Endothelial cell of umbilical vein (primary cell): ENCODE measurements at regions not wholly inside any gene's neighbourhood (a gene's known extent, or its start where the extent isn't known, plus 50 kb on each side); places are given as distances from the start of the nearest gene placed in this dataset.

ENCODE experiments used
- BruUV-seq: library from RNA; stranded (reverse); fragments of 400-500 nt; replicated peaks from 2 replicates; lab custom pipeline; 2021; lab: Mats Ljungman, UMichigan
- CTCF ChIA-PET: fragments of 300-600, 350-600 bp; sonication (Branson Sonifier 250); formaldehyde crosslinking; loops from one replicate; lab custom pipeline; 2021; ENCODE audit warnings: antibody characterized with exemption, inconsistent platforms; lab: Charles Lee
- POLR2A ChIA-PET: fragments of 300-600, 350-600 bp; sonication (Branson Sonifier 250); formaldehyde crosslinking; loops from one replicate; lab custom pipeline; 2021; ENCODE audit warnings: antibody characterized with exemption, inconsistent platforms; lab: Charles Lee
- DNase-seq: peaks from one replicate; pipeline ENCODE4 v3.0.0-alpha.2; 2011; ENCODE audit warnings: low read depth, low spot score
- FAIRE-seq: peaks from 2 replicates; lab custom pipeline; 2011; peaks lifted over from hg19 to GRCh38; lab: Jason Lieb, UNC
- H2AFZ ChIP-seq: 2 replicates; pipeline ENCODE4 v1.6.0; 2012; ENCODE audit warnings: low read depth, low read length, control low read depth, inconsistent platforms
- H3K27ac ChIP-seq: 2 replicates; pipeline ENCODE4 v1.5.1; 2011; ENCODE audit warnings: low read depth, mild to moderate bottlenecking, control low read depth, low read length, moderate library complexity; ENCODE audit not compliant: insufficient read depth
- H3K27me3 ChIP-seq, 2 experiments: 2 replicates each; pipeline versions ENCODE4 v1.6.0 to v1.6.1; 2011; ENCODE audit warnings: low read length in 2 of 2, mixed read lengths in 1 of 2; ENCODE audit not compliant: control insufficient read depth in 2 of 2, insufficient read depth in 2 of 2
- H3K36me3 ChIP-seq, 2 experiments: 2 replicates in 1 of 2; 3 replicates in 1 of 2; pipeline ENCODE4 v1.5.1; 2011; ENCODE audit warnings: low read length in 2 of 2, mild to moderate bottlenecking in 1 of 2, moderate library complexity in 1 of 2; ENCODE audit not compliant: control insufficient read depth in 2 of 2, insufficient read depth in 2 of 2; ENCODE audit errors: extremely low read depth in 1 of 2
- H3K4me1 ChIP-seq: 3 replicates; pipeline ENCODE4 v1.5.1; 2011; ENCODE audit warnings: mild to moderate bottlenecking, low read length; ENCODE audit not compliant: control insufficient read depth, insufficient read depth; ENCODE audit errors: extremely low read depth
- H3K4me2 ChIP-seq: 2 replicates; pipeline ENCODE4 v1.6.1; 2011; ENCODE audit warnings: low read length, control low read depth, mixed read lengths; ENCODE audit not compliant: insufficient read depth
- H3K4me3 ChIP-seq, 3 experiments: fragments of 200-600 bp in 1 of 3; sonication (generic), shearing (Covaris generic) in 1 of 3; replicated peaks in 1 of 3; 2 replicates each; pipeline ENCODE4 v1.5.1; 2011 to 2016; ENCODE audit warnings: control low read depth in 3 of 3, low read length in 3 of 3, mild to moderate bottlenecking in 2 of 3, inconsistent platforms in 1 of 3, low read depth in 1 of 3, moderate library complexity in 1 of 3; ENCODE audit not compliant: insufficient read depth in 1 of 3
- H3K79me2 ChIP-seq: 2 replicates; pipeline ENCODE4 v1.6.0; 2012; ENCODE audit warnings: low read length, inconsistent platforms; ENCODE audit not compliant: control insufficient read depth, insufficient read depth
- H3K9ac ChIP-seq: replicated peaks from 2 replicates; pipeline ENCODE3; 2011; ENCODE audit warnings: low read length, control low read depth; ENCODE audit not compliant: insufficient read depth; ENCODE audit errors: extremely low read depth
- H3K9me1 ChIP-seq: replicated peaks from 3 replicates; pipeline ENCODE4 v1.6.0; 2011; ENCODE audit warnings: mild to moderate bottlenecking, low read length; ENCODE audit not compliant: control insufficient read depth, insufficient read depth; ENCODE audit errors: extremely low read depth
- H3K9me3 ChIP-seq: replicated peaks from 2 replicates; pipeline ENCODE4 v1.5.1; 2012; ENCODE audit warnings: low read length, inconsistent platforms; ENCODE audit not compliant: control insufficient read depth, insufficient read depth
- H4K20me1 ChIP-seq: replicated peaks from 2 replicates; pipeline ENCODE3; 2011; ENCODE audit warnings: mild to moderate bottlenecking, low read length; ENCODE audit not compliant: control insufficient read depth, insufficient read depth; ENCODE audit errors: extremely low read depth
- EZH2 ChIP-seq: IDR thresholded peaks from 2 replicates; pipeline ENCODE4 v1.6.1; 2012; ENCODE audit warnings: borderline replicate concordance, low read depth, mild to moderate bottlenecking, moderate library complexity, low read length, inconsistent platforms; ENCODE audit not compliant: severe bottlenecking
- FOS ChIP-seq: IDR thresholded peaks from 2 replicates; pipeline ENCODE4 v1.6.1; 2011; ENCODE audit warnings: mild to moderate bottlenecking, low read length, moderate library complexity, borderline replicate concordance; ENCODE audit not compliant: insufficient read depth
- GATA2 ChIP-seq: IDR thresholded peaks from 2 replicates; pipeline ENCODE4 v1.7.0; 2011; ENCODE audit warnings: low read depth, mild to moderate bottlenecking, moderate library complexity, mixed read lengths, low read length; ENCODE audit not compliant: insufficient read length, insufficient read depth
- JUN ChIP-seq: IDR thresholded peaks from 2 replicates; pipeline ENCODE4 v1.6.1; 2011; ENCODE audit warnings: borderline replicate concordance, low read depth; ENCODE audit not compliant: insufficient read length, insufficient read depth
- MYC ChIP-seq: IDR thresholded peaks from one replicate; pipeline ENCODE4 v1.6.1; 2011; ENCODE audit warnings: mild to moderate bottlenecking, low read depth, low read length
- POLR2A ChIP-seq: IDR thresholded peaks from 2 replicates; pipeline ENCODE4 v1.6.1; 2012; ENCODE audit warnings: low read depth, mild to moderate bottlenecking, control low read depth, low read length
- POLR2AphosphoS5 ChIP-seq: IDR thresholded peaks from 2 replicates; pipeline ENCODE4 v1.6.1; 2012; ENCODE audit warnings: low read depth, mild to moderate bottlenecking, control low read depth, low read length, moderate library complexity; ENCODE audit not compliant: insufficient read depth
- dilution Hi-C: fragments of 300-500 bp; cut with MboI; formaldehyde crosslinking; loops from one replicate; pipeline ENCODE4 v1.15.0; 2019; ENCODE audit warnings: low sequenced_read_pairs; ENCODE audit not compliant: extremely low pct_ligation_motif_present
- intact Hi-C: fragments of 100-400 bp; cut with micrococcal nuclease; formaldehyde crosslinking; loops from one replicate; pipeline ENCODE4 v1.10.0; 2022
- TF ChIP-seq, protein P1 (sequence below): IDR thresholded peaks from 2 replicates; pipeline ENCODE4 v1.6.1; 2011; ENCODE audit not compliant: insufficient read depth, insufficient read length
- TF ChIP-seq, protein P2 (sequence below), 2 donors: IDR thresholded peaks; 1 replicate in 1 of 2; 2 replicates in 1 of 2; pipeline ENCODE4 v1.5.1; 2011; ENCODE audit warnings: low read length in 2 of 2, mild to moderate bottlenecking in 2 of 2, moderate library complexity in 2 of 2, control low read depth in 1 of 2, inconsistent platforms in 1 of 2, low read depth in 1 of 2; ENCODE audit not compliant: insufficient read depth in 1 of 2; ENCODE audit errors: extremely low read depth in 1 of 2

DNA sequence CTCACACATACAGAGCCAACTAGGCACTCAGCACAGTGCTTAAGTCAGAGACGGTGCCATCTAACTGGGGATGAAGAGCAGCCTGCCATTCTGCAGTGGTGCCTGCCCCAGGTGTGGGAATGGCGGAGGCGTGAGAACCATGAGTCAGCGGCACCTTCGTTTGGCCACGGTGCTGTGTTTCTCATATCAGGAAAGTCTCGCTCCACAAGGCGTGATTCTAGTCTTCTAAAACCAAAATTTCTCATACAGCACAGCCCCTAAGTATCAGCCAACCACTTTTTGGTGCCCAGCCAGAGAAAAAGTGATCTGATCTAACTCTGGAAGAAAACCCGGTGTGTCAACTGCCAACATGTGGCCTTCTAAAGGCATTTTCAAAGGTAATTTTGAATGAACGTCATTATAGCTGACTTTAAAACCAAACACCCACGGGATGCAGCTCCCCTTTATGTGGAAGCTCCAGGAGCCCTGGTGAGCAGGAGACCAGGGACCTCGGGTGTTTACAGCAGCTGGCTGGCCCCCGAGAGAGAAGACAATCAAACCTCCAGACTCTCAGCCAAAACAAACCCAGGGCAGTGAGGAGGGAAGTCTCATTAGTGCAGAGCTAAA is 54.6 kb downstream of the ABCC12 start:
- ChIA-PET CTCF (interaction anchor here (0.9 to 1.7 kb wide), 2 partner anchors 13 to 63 kb away, joined by 3 to 4 read pairs; no protein-coding TSS in a partner anchor), POLR2A (no interaction called here)
- BruUV-seq, result no TSS peak
- intact Hi-C loops, result no loop called here
- TF ChIP-seq MYC (no peak), POLR2AphosphoS5 (no peak), FOS (no peak), POLR2A (no peak), EZH2 (no peak), GATA2 (no peak), JUN (no peak)
- TF ChIP-seq, protein P1, sequence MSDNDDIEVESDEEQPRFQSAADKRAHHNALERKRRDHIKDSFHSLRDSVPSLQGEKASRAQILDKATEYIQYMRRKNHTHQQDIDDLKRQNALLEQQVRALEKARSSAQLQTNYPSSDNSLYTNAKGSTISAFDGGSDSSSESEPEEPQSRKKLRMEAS, result no peak
- Histone ChIP-seq H3K4me2 (no peak overlapping the region), H3K36me3 (no peaks in the 10 kb centered on the region), H3K9me1 (no peaks in the 10 kb centered on the region), H2AFZ (no peak overlapping the region), H4K20me1 (no peaks in the 10 kb centered on the region), H3K79me2 (no peaks in the 10 kb centered on the region), H3K27me3 (no peaks in the 10 kb centered on the region), H3K9me3 (no peaks in the 10 kb centered on the region), H3K9ac (no peak overlapping the region), H3K4me1 (no peaks in the 10 kb centered on the region), H3K27ac (no peak overlapping the region), H3K4me3 (no peak overlapping the region)
- DNase-seq, result no peak
- dilution Hi-C loops, result no loop called here
- no peak for FAIRE-seq

DNA sequence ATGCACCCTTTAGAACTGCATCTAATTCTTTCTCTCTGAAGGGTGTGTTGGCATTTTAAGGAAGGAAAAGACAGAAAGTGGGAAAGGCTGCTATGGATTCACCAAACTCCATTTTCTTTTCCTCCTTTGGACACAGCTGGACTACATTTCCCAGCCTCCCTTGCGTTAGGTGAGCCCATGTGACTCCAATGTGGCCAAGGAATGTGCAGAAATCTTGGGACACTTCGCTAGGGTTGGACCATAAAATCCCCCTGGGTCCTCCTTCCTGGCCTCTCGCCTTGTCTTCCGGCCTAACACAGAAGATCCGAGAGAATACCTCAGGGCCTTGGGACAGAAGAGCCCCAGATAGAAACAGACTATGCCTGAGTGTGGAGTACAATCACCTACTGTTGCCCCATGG is 56.3 kb downstream of the ABCC12 start:
- Histone ChIP-seq H3K36me3 (no peaks in the 10 kb centered on the region), H3K4me2 (no peak overlapping the region), H3K9ac (no peak overlapping the region), H3K9me1 (no peaks in the 10 kb centered on the region), H3K79me2 (no peaks in the 10 kb centered on the region), H3K4me3 (no peak overlapping the region), H4K20me1 (no peaks in the 10 kb centered on the region), H3K27me3 (no peaks in the 10 kb centered on the region), H3K4me1 (no peaks in the 10 kb centered on the region), H3K27ac (no peak overlapping the region), H2AFZ (no peak overlapping the region), H3K9me3 (no peaks in the 10 kb centered on the region)
- intact Hi-C loops, result no loop called here
- ChIA-PET POLR2A (no interaction called here), CTCF (no interaction called here)
- no peak for TF ChIP-seq GATA2
- TF ChIP-seq FOS, result no peak
- no peak for TF ChIP-seq JUN
- TF ChIP-seq POLR2AphosphoS5, result no peak
- TF ChIP-seq POLR2A, result no peak
- TF ChIP-seq EZH2, result no peak
- TF ChIP-seq, protein P1, result no peak
- no peak for TF ChIP-seq MYC
- TF ChIP-seq, protein P2, sequence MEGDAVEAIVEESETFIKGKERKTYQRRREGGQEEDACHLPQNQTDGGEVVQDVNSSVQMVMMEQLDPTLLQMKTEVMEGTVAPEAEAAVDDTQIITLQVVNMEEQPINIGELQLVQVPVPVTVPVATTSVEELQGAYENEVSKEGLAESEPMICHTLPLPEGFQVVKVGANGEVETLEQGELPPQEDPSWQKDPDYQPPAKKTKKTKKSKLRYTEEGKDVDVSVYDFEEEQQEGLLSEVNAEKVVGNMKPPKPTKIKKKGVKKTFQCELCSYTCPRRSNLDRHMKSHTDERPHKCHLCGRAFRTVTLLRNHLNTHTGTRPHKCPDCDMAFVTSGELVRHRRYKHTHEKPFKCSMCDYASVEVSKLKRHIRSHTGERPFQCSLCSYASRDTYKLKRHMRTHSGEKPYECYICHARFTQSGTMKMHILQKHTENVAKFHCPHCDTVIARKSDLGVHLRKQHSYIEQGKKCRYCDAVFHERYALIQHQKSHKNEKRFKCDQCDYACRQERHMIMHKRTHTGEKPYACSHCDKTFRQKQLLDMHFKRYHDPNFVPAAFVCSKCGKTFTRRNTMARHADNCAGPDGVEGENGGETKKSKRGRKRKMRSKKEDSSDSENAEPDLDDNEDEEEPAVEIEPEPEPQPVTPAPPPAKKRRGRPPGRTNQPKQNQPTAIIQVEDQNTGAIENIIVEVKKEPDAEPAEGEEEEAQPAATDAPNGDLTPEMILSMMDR (IDR thresholded peaks at IDR 0.05; ENCODE audit: extremely low read depth in 1 of 2, insufficient read depth in 1 of 2, low read depth in 1 of 2, low read length in 2 of 2), result no peak
- BruUV-seq, result no TSS peak
- no peak for DNase-seq
- dilution Hi-C loops, result no loop called here
- FAIRE-seq, result no peak
